OCI-LY1 (cell line): ENCODE measurements at regions not wholly inside any gene's neighbourhood (a gene's known extent, or its start where the extent isn't known, plus 50 kb on each side); places are given as distances from the start of the nearest gene placed in this dataset.
A peak's percentile ranks its signal among the peaks of the same experiment; 100 is the strongest.

ENCODE experiments used
- H2AFZ ChIP-seq: fragments of 200-600 bp; sonication (generic), shearing (Covaris generic); 2 replicates; pipeline ENCODE4 v1.6.0; 2014; ENCODE audit warnings: antibody characterized with exemption, mild to moderate bottlenecking, low read length
- H3F3A ChIP-seq: fragments of 200-600 bp; sonication (generic), shearing (Covaris generic); 2 replicates; pipeline ENCODE4 v1.6.0; 2014; ENCODE audit warnings: mild to moderate bottlenecking, antibody characterized with exemption, low read length, moderate library complexity; ENCODE audit not compliant: insufficient read depth
- H3K27ac ChIP-seq: fragments of 200-600 bp; sonication (generic); 2 replicates; pipeline ENCODE4 v1.5.1; 2014; ENCODE audit warnings: low read length, mixed run types, mild to moderate bottlenecking, low read depth; ENCODE audit not compliant: poor library complexity, severe bottlenecking
- H3K27me3 ChIP-seq: fragments of 200-600 bp; sonication (generic); 2 replicates; pipeline ENCODE4 v1.6.0; 2014; ENCODE audit warnings: antibody characterized with exemption, mild to moderate bottlenecking, low read length, moderate library complexity; ENCODE audit not compliant: insufficient read depth
- H3K36me3 ChIP-seq: fragments of 200-600 bp; sonication (generic); 2 replicates; pipeline ENCODE4 v1.6.1; 2014; ENCODE audit warnings: mild to moderate bottlenecking, antibody characterized with exemption, low read length, moderate library complexity, mixed read lengths; ENCODE audit not compliant: insufficient read depth
- H3K4me1 ChIP-seq: fragments of 200-600 bp; sonication (generic); 2 replicates; pipeline ENCODE4 v1.5.1; 2014; ENCODE audit warnings: mild to moderate bottlenecking, low read length, moderate library complexity; ENCODE audit not compliant: insufficient read depth, severe bottlenecking
- H3K4me2 ChIP-seq: fragments of 200-600 bp; sonication (generic), shearing (Covaris generic); 2 replicates; pipeline ENCODE4 v1.6.1; 2014; ENCODE audit warnings: low read length
- H3K4me3 ChIP-seq: fragments of 200-600 bp; sonication (generic); 2 replicates; pipeline ENCODE4 v1.5.1; 2014; ENCODE audit warnings: low read length, low read depth, mild to moderate bottlenecking, mixed read lengths; ENCODE audit not compliant: poor library complexity, severe bottlenecking
- H3K79me2 ChIP-seq: fragments of 200-600 bp; shearing (Covaris generic); 2 replicates; pipeline ENCODE4 v1.6.1; 2016; ENCODE audit warnings: mixed run types, low read length, mixed read lengths; ENCODE audit not compliant: insufficient read depth
- H3K9ac ChIP-seq: fragments of 200-600 bp; sonication (generic), shearing (Covaris generic); 2 replicates; pipeline ENCODE4 v1.6.1; 2014; ENCODE audit warnings: mild to moderate bottlenecking, low read length, mixed read lengths
- H3K9me2 ChIP-seq: fragments of 200-600 bp; sonication (generic), shearing (Covaris generic); 2 replicates; pipeline ENCODE4 v1.6.1; 2014; ENCODE audit warnings: low read depth, mild to moderate bottlenecking, low read length, mixed read lengths
- H3K9me3 ChIP-seq: fragments of 200-600 bp; shearing (Covaris generic); 2 replicates; pipeline ENCODE4 v1.6.1; 2014; ENCODE audit warnings: low read length, mixed read lengths
- H4K20me1 ChIP-seq: fragments of 200-600 bp; sonication (generic), shearing (Covaris generic); 2 replicates; pipeline ENCODE4 v1.6.0; 2016; ENCODE audit warnings: mild to moderate bottlenecking, low read length; ENCODE audit not compliant: insufficient read depth
- EZH2 ChIP-seq: fragments of 200-600 bp; sonication (generic), shearing (Covaris generic); IDR thresholded peaks from 2 replicates; pipeline ENCODE4 v1.8.0; 2017; ENCODE audit warnings: borderline replicate concordance, mixed run types, mild to moderate bottlenecking, antibody characterized with exemption, low read length, moderate library complexity, mixed read lengths
- TF ChIP-seq, protein P1 (sequence below): fragments of 200-600 bp; sonication (generic), shearing (Covaris generic); IDR thresholded peaks from 2 replicates; pipeline ENCODE4 v1.5.1; 2017; ENCODE audit warnings: mild to moderate bottlenecking, antibody characterized with exemption, low read length, moderate library complexity, mixed read lengths

DNA sequence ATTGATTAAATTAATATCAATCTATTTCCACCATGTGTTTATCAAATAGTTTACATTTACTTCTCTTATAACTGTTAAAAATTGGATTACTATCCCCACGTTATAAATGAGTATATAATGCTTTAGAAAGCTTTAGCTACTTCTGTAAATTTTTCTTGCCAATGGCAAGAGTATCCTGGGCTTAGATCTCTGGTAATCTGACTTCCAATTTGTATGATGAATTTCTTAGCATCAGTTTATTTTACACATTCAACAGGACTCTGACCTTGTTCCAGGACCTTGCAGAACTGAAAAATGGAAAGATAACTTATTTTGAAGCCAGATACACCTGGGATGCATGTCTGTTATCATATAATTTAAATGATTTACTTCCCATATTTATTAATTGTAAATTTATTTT lies 2759.4 kb downstream of the PCDH9 start:
- H4K20me1 ChIP-seq, result no peaks in the 10 kb centered on the region
- TF ChIP-seq EZH2, result no peak
- TF ChIP-seq, protein P1, sequence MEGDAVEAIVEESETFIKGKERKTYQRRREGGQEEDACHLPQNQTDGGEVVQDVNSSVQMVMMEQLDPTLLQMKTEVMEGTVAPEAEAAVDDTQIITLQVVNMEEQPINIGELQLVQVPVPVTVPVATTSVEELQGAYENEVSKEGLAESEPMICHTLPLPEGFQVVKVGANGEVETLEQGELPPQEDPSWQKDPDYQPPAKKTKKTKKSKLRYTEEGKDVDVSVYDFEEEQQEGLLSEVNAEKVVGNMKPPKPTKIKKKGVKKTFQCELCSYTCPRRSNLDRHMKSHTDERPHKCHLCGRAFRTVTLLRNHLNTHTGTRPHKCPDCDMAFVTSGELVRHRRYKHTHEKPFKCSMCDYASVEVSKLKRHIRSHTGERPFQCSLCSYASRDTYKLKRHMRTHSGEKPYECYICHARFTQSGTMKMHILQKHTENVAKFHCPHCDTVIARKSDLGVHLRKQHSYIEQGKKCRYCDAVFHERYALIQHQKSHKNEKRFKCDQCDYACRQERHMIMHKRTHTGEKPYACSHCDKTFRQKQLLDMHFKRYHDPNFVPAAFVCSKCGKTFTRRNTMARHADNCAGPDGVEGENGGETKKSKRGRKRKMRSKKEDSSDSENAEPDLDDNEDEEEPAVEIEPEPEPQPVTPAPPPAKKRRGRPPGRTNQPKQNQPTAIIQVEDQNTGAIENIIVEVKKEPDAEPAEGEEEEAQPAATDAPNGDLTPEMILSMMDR, result no peak
- H3F3A ChIP-seq, result no peaks in the 10 kb centered on the region; the same call in 1 of the 2 replicates
- H3K9me2 ChIP-seq, result no peaks in the 10 kb centered on the region
- no peak overlapping the region for H3K4me2 ChIP-seq
- no peaks in the 10 kb centered on the region for H3K36me3 ChIP-seq
- H3K9ac ChIP-seq, result no peak overlapping the region
- H3K27me3 ChIP-seq, result no peaks in the 10 kb centered on the region
- no peak overlapping the region for H3K4me3 ChIP-seq
- peak overlapping the region; percentile 88; the same call in 1 of the 2 replicates for H2AFZ ChIP-seq
- no peak overlapping the region for H3K27ac ChIP-seq
- H3K79me2 ChIP-seq, result no peaks in the 10 kb centered on the region
- no peaks in the 10 kb centered on the region for H3K9me3 ChIP-seq
- H3K4me1 ChIP-seq, result peaks cover 6% of the 10 kb centered on the region

GRCh38 chr13:64459778-64460177 lies 2770.4 kb downstream of the PCDH9 start:
- Histone ChIP-seq H3K4me3 (no peak overlapping the region), H3K9ac (no peak overlapping the region), H3K4me2 (no peak overlapping the region), H3F3A (no peaks in the 10 kb centered on the region), H3K79me2 (no peaks in the 10 kb centered on the region), H3K36me3 (no peaks in the 10 kb centered on the region), H3K4me1 (peaks cover 20% of the 10 kb centered on the region), H2AFZ (no peak overlapping the region), H3K27ac (no peak overlapping the region), H3K9me3 (no peaks in the 10 kb centered on the region), H3K27me3 (no peaks in the 10 kb centered on the region), H3K9me2 (no peaks in the 10 kb centered on the region), H4K20me1 (no peaks in the 10 kb centered on the region)
- TF ChIP-seq, protein P1, result no peak
- no peak for TF ChIP-seq EZH2

GRCh38 chr13:64457976-64458375 lies 2772.2 kb downstream of the PCDH9 start:
- H3K79me2 ChIP-seq, result no peaks in the 10 kb centered on the region
- no peak for TF ChIP-seq EZH2
- TF ChIP-seq, protein P1, result no peak
- H3K9me3 ChIP-seq, result no peaks in the 10 kb centered on the region
- H3K36me3 ChIP-seq, result no peaks in the 10 kb centered on the region
- H4K20me1 ChIP-seq, result no peaks in the 10 kb centered on the region
- no peak overlapping the region for H3K4me2 ChIP-seq
- H3K27me3 ChIP-seq, result no peaks in the 10 kb centered on the region
- no peak overlapping the region for H3K27ac ChIP-seq
- H2AFZ ChIP-seq, result no peak overlapping the region
- H3K9me2 ChIP-seq, result no peaks in the 10 kb centered on the region
- H3K4me1 ChIP-seq, result peaks cover 31% of the 10 kb centered on the region
- H3K4me3 ChIP-seq, result no peak overlapping the region
- no peaks in the 10 kb centered on the region for H3F3A ChIP-seq
- H3K9ac ChIP-seq, result no peak overlapping the region
